ENCODE measurements at regions not wholly inside any gene's neighbourhood (a gene's known extent, or its start where the extent isn't known, plus 50 kb on each side); places are given as distances from the start of the nearest gene placed in this dataset.
A peak's percentile ranks its signal among the peaks of the same experiment; 100 is the strongest.

GRCh38 chr2:122193622-122194021 lies 438.2 kb downstream of the TSN start (continued):
- TF ChIP-seq, protein P1, sequence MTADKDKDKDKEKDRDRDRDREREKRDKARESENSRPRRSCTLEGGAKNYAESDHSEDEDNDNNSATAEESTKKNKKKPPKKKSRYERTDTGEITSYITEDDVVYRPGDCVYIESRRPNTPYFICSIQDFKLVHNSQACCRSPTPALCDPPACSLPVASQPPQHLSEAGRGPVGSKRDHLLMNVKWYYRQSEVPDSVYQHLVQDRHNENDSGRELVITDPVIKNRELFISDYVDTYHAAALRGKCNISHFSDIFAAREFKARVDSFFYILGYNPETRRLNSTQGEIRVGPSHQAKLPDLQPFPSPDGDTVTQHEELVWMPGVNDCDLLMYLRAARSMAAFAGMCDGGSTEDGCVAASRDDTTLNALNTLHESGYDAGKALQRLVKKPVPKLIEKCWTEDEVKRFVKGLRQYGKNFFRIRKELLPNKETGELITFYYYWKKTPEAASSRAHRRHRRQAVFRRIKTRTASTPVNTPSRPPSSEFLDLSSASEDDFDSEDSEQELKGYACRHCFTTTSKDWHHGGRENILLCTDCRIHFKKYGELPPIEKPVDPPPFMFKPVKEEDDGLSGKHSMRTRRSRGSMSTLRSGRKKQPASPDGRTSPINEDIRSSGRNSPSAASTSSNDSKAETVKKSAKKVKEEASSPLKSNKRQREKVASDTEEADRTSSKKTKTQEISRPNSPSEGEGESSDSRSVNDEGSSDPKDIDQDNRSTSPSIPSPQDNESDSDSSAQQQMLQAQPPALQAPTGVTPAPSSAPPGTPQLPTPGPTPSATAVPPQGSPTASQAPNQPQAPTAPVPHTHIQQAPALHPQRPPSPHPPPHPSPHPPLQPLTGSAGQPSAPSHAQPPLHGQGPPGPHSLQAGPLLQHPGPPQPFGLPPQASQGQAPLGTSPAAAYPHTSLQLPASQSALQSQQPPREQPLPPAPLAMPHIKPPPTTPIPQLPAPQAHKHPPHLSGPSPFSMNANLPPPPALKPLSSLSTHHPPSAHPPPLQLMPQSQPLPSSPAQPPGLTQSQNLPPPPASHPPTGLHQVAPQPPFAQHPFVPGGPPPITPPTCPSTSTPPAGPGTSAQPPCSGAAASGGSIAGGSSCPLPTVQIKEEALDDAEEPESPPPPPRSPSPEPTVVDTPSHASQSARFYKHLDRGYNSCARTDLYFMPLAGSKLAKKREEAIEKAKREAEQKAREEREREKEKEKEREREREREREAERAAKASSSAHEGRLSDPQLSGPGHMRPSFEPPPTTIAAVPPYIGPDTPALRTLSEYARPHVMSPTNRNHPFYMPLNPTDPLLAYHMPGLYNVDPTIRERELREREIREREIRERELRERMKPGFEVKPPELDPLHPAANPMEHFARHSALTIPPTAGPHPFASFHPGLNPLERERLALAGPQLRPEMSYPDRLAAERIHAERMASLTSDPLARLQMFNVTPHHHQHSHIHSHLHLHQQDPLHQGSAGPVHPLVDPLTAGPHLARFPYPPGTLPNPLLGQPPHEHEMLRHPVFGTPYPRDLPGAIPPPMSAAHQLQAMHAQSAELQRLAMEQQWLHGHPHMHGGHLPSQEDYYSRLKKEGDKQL (CRISPR knock-in tag; IDR thresholded peaks at IDR 0.05; ENCODE audit: borderline replicate concordance), result no peak
- TF ChIP-seq ZNF695 (CRISPR knock-in tag; IDR thresholded peaks at IDR 0.05) (no peak), DEAF1 (CRISPR knock-in tag; IDR thresholded peaks at IDR 0.05) (no peak), GTF2E2 (tag; IDR thresholded peaks at IDR 0.05) (no peak), CC2D1A (IDR thresholded peaks at IDR 0.05) (no peak), DIDO1 (tag; IDR thresholded peaks at IDR 0.05; ENCODE audit: low read depth) (no peak), NR1H2 (CRISPR knock-in tag; IDR thresholded peaks at IDR 0.05) (no peak), ZNF197 (CRISPR knock-in tag; IDR thresholded peaks at IDR 0.05; ENCODE audit: low read depth) (no peak), PHF21A (IDR thresholded peaks at IDR 0.05; ENCODE audit: borderline replicate concordance, low read depth) (no peak), CREM (IDR thresholded peaks at IDR 0.05; ENCODE audit: low read depth) (no peak), GTF2A2 (tag; IDR thresholded peaks at IDR 0.05) (no peak), ZNF41 (CRISPR knock-in tag; conservative IDR thresholded peaks at IDR 0.05) (no peak), TRIM24 (IDR thresholded peaks at IDR 0.05) (peak in 1 of 2 experiments; percentile 37; a peak in 1 of 4 replicates), CREB1 (IDR thresholded peaks at IDR 0.05) (no peak), CREB1 (CRISPR knock-in tag; IDR thresholded peaks at IDR 0.05) (no peak), POLR2AphosphoS2 (IDR thresholded peaks at IDR 0.05; ENCODE audit: low read length) (no peak), TEAD4 (IDR thresholded peaks at IDR 0.05; ENCODE audit: low read length) (peak; percentile 95), TEAD4 (CRISPR knock-in tag; IDR thresholded peaks at IDR 0.05; ENCODE audit: borderline replicate concordance) (no peak), FIP1L1 (IDR thresholded peaks at IDR 0.05; ENCODE audit: low read depth, low read length, poor library complexity, severe bottlenecking) (no peak), SREBF1 (IDR thresholded peaks at IDR 0.05; ENCODE audit: borderline replicate concordance, low read depth, low read length) (no peak), RFX7 (CRISPR knock-in tag; IDR thresholded peaks at IDR 0.05) (no peak), ZNF408 (CRISPR knock-in tag; IDR thresholded peaks at IDR 0.05; ENCODE audit: low read depth) (no peak), NCOA1 (IDR thresholded peaks at IDR 0.05; ENCODE audit: low read depth) (no peak), ZNF311 (CRISPR knock-in tag; IDR thresholded peaks at IDR 0.05) (no peak), YY1 (IDR thresholded peaks at IDR 0.05; ENCODE audit: borderline replicate concordance in 1 of 3, control insufficient read depth in 1 of 3, extremely low read depth in 1 of 3, insufficient read depth in 3 of 3, insufficient read length in 1 of 3, insufficient replicate concordance in 2 of 3, low read depth in 1 of 3, low read length in 2 of 3) (no peak), HDAC8 (tag; IDR thresholded peaks at IDR 0.05) (no peak)
